LNCaP clone FGC (cell line): ENCODE measurements at regions not wholly inside any gene's neighbourhood (a gene's known extent, or its start where the extent isn't known, plus 50 kb on each side); places are given as distances from the start of the nearest gene placed in this dataset.
A peak's percentile ranks its signal among the peaks of the same experiment; 100 is the strongest.

Experiments
- DNase-seq: peaks from one replicate; pipeline ENCODE4 v3.0.0-alpha.2; 2011; ENCODE audit warnings: low read depth
- H3K4me3 ChIP-seq: 2 replicates; pipeline ENCODE4 v1.5.1; 2011; ENCODE audit warnings: mild to moderate bottlenecking, low read depth, low read length, control low read depth
- CTCF ChIP-seq: IDR thresholded peaks from 2 replicates; pipeline ENCODE4 v1.5.1; 2012; ENCODE audit warnings: mild to moderate bottlenecking; ENCODE audit not compliant: control insufficient read depth, insufficient read depth; ENCODE audit errors: extremely low read depth

GRCh38 chr10:4587466-4587865, 238.5 kb upstream of the AKR1E2 start:
- no peak overlapping the region for H3K4me3 ChIP-seq
- DNase-seq: no peak
- TF ChIP-seq CTCF: no peak

GRCh38 chr10:4586776-4587175, 239.2 kb upstream of the AKR1E2 start:
- no peak for TF ChIP-seq CTCF
- no peak for DNase-seq
- no peak overlapping the region for H3K4me3 ChIP-seq

GRCh38 chr10:4581929-4582328, 244.1 kb upstream of the AKR1E2 start:
- H3K4me3 ChIP-seq: no peak overlapping the region
- 0 out of 2 replicates have a peak, but pooled peaks have one; percentile 10 for TF ChIP-seq CTCF
- no peak for DNase-seq

- H3K4me3 ChIP-seq: no peak overlapping the region
- no peak for TF ChIP-seq CTCF
- no peak for DNase-seq
Observed at GRCh38 chr10:4579844-4580243, 246.2 kb upstream of the AKR1E2 start.

GRCh38 chr10:4576206-4576605, 249.8 kb upstream of the AKR1E2 start:
- H3K4me3 ChIP-seq: no peak overlapping the region
- TF ChIP-seq CTCF: no peak
- DNase-seq: no peak

GRCh38 chr10:4569151-4569550, 256.9 kb upstream of the AKR1E2 start:
- no peak overlapping the region for H3K4me3 ChIP-seq
- TF ChIP-seq CTCF: no peak
- no peak for DNase-seq

GRCh38 chr10:4568731-4569130, 257.3 kb upstream of the AKR1E2 start:
- no peak for TF ChIP-seq CTCF
- H3K4me3 ChIP-seq: no peak overlapping the region
- DNase-seq: no peak
